ENCODE measurements at regions not wholly inside any gene's neighbourhood (a gene's known extent, or its start where the extent isn't known, plus 50 kb on each side); places are given as distances from the start of the nearest gene placed in this dataset.

- ChIA-PET POLR2A (no interaction called here), CTCF (no interaction called here)
- no peak overlapping the region for H3K27ac ChIP-seq (ENCODE audit: low read length in 2 of 2)
- no peak overlapping the region for H2AFZ ChIP-seq (ENCODE audit: insufficient read depth, low read depth, low read length, poor library complexity, severe bottlenecking)
- no peaks in the 10 kb centered on the region for H3K4me1 ChIP-seq (ENCODE audit: control insufficient read depth in 2 of 2, insufficient read depth in 2 of 2, low read length in 2 of 2)
- no peak for ATAC-seq (ENCODE audit: low read depth)
- no peaks in the 10 kb centered on the region for H3K9me3 Mint-ChIP-seq (ENCODE audit: insufficient read depth)
- DNase-seq: no peak
- H3K27ac Mint-ChIP-seq: no peak overlapping the region
- no peak overlapping the region for H3K4me3 ChIP-seq (ENCODE audit: control extremely low read depth in 1 of 5, extremely low read depth in 1 of 5, insufficient read depth in 1 of 5, low read depth in 2 of 5, low read length in 4 of 5)
- no peak overlapping the region for H3K4me2 ChIP-seq (replicated peaks; ENCODE audit: low read depth, low read length, poor library complexity, severe bottlenecking)
- no peak overlapping the region for H3K4me3 Mint-ChIP-seq
- no peak overlapping the region for H3K9ac ChIP-seq (ENCODE audit: low read length)
- no peaks in the 10 kb centered on the region for H3K79me2 ChIP-seq (ENCODE audit: control insufficient read depth, insufficient read depth, low read length)
- H3K36me3 ChIP-seq (replicated peaks in 1 of 2; ENCODE audit: control extremely low read depth in 1 of 2, control insufficient read depth in 1 of 2, extremely low read depth in 1 of 2, insufficient read depth in 2 of 2, low read length in 1 of 2): no peaks in the 10 kb centered on the region
- peaks cover 7% of the 10 kb centered on the region for H3K27me3 Mint-ChIP-seq
- TF ChIP-seq CTCF (IDR thresholded peaks at IDR 0.05): no peak
- TF ChIP-seq EZH2 (IDR thresholded peaks at IDR 0.05; ENCODE audit: borderline replicate concordance, insufficient read depth, low read depth, low read length, poor library complexity, severe bottlenecking): no peak
- intact Hi-C loops (cut with micrococcal nuclease): no loop called here
- no peaks in the 10 kb centered on the region for H4K20me1 ChIP-seq (ENCODE audit: control insufficient read depth, insufficient read depth, low read length, poor library complexity, severe bottlenecking)
- WGBS (ENCODE audit: insufficient coverage): 84% methylated on average over 8 of the region's 9 CpGs
- no peaks in the 10 kb centered on the region for H3K27me3 ChIP-seq (replicated peaks in 1 of 4; ENCODE audit: control extremely low read depth in 1 of 4, control insufficient read depth in 3 of 4, insufficient read depth in 4 of 4, low read length in 3 of 4)
- H3K4me1 Mint-ChIP-seq: no peaks in the 10 kb centered on the region
- peaks cover 0 to 4% (median 0%) of the 10 kb centered on the region in 3 donors for H3K9me3 ChIP-seq (ENCODE audit: control extremely low read depth in 1 of 3, control insufficient read depth in 2 of 3, insufficient read depth in 1 of 3, low read length in 2 of 3)
Measured at GRCh38 chr10:121293110-121293509, 305.1 kb downstream of the FGFR2 start.

- DNase-seq: no peak
- Histone ChIP-seq H3K4me2 (replicated peaks; ENCODE audit: low read depth, low read length, poor library complexity, severe bottlenecking) (no peak overlapping the region), H3K79me2 (ENCODE audit: control insufficient read depth, insufficient read depth, low read length) (no peaks in the 10 kb centered on the region), H4K20me1 (ENCODE audit: control insufficient read depth, insufficient read depth, low read length, poor library complexity, severe bottlenecking) (no peaks in the 10 kb centered on the region), H3K9ac (ENCODE audit: low read length) (no peak overlapping the region), H3K4me3 (ENCODE audit: control extremely low read depth in 1 of 5, extremely low read depth in 1 of 5, insufficient read depth in 1 of 5, low read depth in 2 of 5, low read length in 4 of 5) (no peak overlapping the region), H2AFZ (ENCODE audit: insufficient read depth, low read depth, low read length, poor library complexity, severe bottlenecking) (no peak overlapping the region), H3K27me3 (replicated peaks in 1 of 4; ENCODE audit: control extremely low read depth in 1 of 4, control insufficient read depth in 3 of 4, insufficient read depth in 4 of 4, low read length in 3 of 4) (no peaks in the 10 kb centered on the region), H3K27ac (ENCODE audit: low read length in 2 of 2) (no peak overlapping the region), H3K36me3 (replicated peaks in 1 of 2; ENCODE audit: control extremely low read depth in 1 of 2, control insufficient read depth in 1 of 2, extremely low read depth in 1 of 2, insufficient read depth in 2 of 2, low read length in 1 of 2) (no peaks in the 10 kb centered on the region), H3K4me1 (ENCODE audit: control insufficient read depth in 2 of 2, insufficient read depth in 2 of 2, low read length in 2 of 2) (no peaks in the 10 kb centered on the region), H3K9me3 (ENCODE audit: control extremely low read depth in 1 of 3, control insufficient read depth in 2 of 3, insufficient read depth in 1 of 3, low read length in 2 of 3) (peaks cover 0 to 4% (median 0%) of the 10 kb centered on the region in 3 donors)
- H3K27ac Mint-ChIP-seq: no peak overlapping the region
- WGBS (ENCODE audit: insufficient coverage): 72% methylated on average over 3 of the region's 3 CpGs
- no peaks in the 10 kb centered on the region for H3K4me1 Mint-ChIP-seq
- ChIA-PET CTCF (no interaction called here), POLR2A (no interaction called here)
- no peak for ATAC-seq (ENCODE audit: low read depth)
- intact Hi-C loops (cut with micrococcal nuclease): no loop called here
- H3K27me3 Mint-ChIP-seq: peaks cover 4% of the 10 kb centered on the region
- H3K4me3 Mint-ChIP-seq: no peak overlapping the region
- TF ChIP-seq EZH2 (IDR thresholded peaks at IDR 0.05; ENCODE audit: borderline replicate concordance, insufficient read depth, low read depth, low read length, poor library complexity, severe bottlenecking): no peak
- no peaks in the 10 kb centered on the region for H3K9me3 Mint-ChIP-seq (ENCODE audit: insufficient read depth)
Measured at GRCh38 chr10:121294630-121295029, 303.6 kb downstream of the FGFR2 start.

Measured in B cell (primary cell).